A673 (cell line): ENCODE measurements at regions not wholly inside any gene's neighbourhood (a gene's known extent, or its start where the extent isn't known, plus 50 kb on each side); places are given as distances from the start of the nearest gene placed in this dataset.

ENCODE experiments used
- EZH2 ChIP-seq: fragments of 200-600 bp; sonication (generic); IDR thresholded peaks from 2 replicates; pipeline ENCODE4 v1.6.1; 2017; ENCODE audit warnings: borderline replicate concordance, low read depth, mild to moderate bottlenecking, mixed read lengths, antibody characterized with exemption, low read length; ENCODE audit not compliant: poor library complexity, severe bottlenecking
- TF ChIP-seq, protein P1 (sequence below): fragments of 300-800, 200-600 bp; sonication (generic); conservative IDR thresholded peaks from 2 replicates; pipeline ENCODE4 v1.5.1; 2017; ENCODE audit warnings: low read depth, mild to moderate bottlenecking, antibody characterized with exemption, low read length, moderate library complexity, mixed read lengths

DNA sequence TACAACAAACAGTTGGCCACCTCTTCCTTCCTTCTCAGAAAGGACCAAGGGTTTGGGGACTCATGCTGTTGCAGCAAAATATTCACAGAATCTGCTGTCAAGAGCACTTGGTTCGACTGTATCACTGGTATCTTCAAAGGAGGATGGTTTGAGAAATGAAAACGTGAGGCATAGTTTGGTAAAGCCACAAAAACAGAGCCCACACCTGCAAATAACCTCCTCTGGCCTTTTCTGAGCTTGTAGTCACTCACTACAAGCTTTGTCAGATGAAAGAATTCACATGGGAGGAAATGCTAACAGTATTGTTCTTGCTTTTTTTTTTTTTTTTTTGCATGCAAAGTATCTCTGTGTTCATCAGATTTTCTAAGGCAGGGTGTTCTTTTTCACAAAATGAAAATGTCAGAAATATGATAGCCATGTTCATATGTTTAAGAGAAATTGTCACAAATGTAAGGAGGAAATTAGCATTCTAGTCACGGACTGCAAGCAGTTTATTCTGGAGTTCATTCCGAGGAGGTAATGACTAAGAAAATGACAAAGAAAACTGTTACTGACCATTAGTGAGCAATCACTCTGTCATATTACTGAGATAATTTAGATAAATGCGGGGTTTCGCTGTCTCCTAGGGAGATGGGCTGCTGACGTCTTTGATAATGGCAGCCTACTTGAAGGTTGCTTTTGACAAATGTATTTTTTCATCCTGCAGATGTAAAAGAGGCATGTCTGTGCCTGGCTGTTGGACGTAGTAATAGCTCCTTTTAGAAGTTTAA is 117.8 kb upstream of the MYO3A start:
- TF ChIP-seq, protein P1, sequence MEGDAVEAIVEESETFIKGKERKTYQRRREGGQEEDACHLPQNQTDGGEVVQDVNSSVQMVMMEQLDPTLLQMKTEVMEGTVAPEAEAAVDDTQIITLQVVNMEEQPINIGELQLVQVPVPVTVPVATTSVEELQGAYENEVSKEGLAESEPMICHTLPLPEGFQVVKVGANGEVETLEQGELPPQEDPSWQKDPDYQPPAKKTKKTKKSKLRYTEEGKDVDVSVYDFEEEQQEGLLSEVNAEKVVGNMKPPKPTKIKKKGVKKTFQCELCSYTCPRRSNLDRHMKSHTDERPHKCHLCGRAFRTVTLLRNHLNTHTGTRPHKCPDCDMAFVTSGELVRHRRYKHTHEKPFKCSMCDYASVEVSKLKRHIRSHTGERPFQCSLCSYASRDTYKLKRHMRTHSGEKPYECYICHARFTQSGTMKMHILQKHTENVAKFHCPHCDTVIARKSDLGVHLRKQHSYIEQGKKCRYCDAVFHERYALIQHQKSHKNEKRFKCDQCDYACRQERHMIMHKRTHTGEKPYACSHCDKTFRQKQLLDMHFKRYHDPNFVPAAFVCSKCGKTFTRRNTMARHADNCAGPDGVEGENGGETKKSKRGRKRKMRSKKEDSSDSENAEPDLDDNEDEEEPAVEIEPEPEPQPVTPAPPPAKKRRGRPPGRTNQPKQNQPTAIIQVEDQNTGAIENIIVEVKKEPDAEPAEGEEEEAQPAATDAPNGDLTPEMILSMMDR: no peak
- no peak for TF ChIP-seq EZH2
